B cell (primary cell): ENCODE measurements at regions not wholly inside any gene's neighbourhood (a gene's known extent, or its start where the extent isn't known, plus 50 kb on each side); places are given as distances from the start of the nearest gene placed in this dataset.

Experiments
- ATAC-seq: fragments of 200-7000 bp; cut with Tn5 transposase; one replicate; pipeline ENCODE4 v1.10.0; 2021; ENCODE audit warnings: low read depth, mild to moderate bottlenecking, moderate number of reproducible peaks, moderate library complexity
- CTCF ChIA-PET: fragments of 350-600 bp; sonication (Branson Sonifier 250); formaldehyde crosslinking; loops from one replicate; lab custom pipeline; 2021; ENCODE audit warnings: antibody characterized with exemption, inconsistent platforms; lab: Charles Lee
- POLR2A ChIA-PET: fragments of 350-600 bp; sonication (Branson Sonifier 250); formaldehyde crosslinking; loops from one replicate; lab custom pipeline; 2021; ENCODE audit warnings: antibody characterized with exemption; lab: Charles Lee
- DNase-seq: peaks from one replicate; pipeline ENCODE4 v3.0.0; 2013
- H2AFZ ChIP-seq: 2 replicates; pipeline ENCODE4 v1.6.1; 2012; ENCODE audit warnings: mild to moderate bottlenecking, low read depth, low read length; ENCODE audit not compliant: insufficient read depth, poor library complexity, severe bottlenecking
- H3K27ac ChIP-seq, 2 donors: 1 replicate in 1 of 2; 2 replicates in 1 of 2; pipeline ENCODE4 v1.5.1; 2012 to 2013; ENCODE audit warnings: low read length in 2 of 2, mild to moderate bottlenecking in 2 of 2, moderate library complexity in 1 of 2
- H3K27me3 ChIP-seq, 4 experiments: fragments of 200-600 bp in 1 of 4; sonication (generic) in 1 of 4; replicated peaks in 1 of 4; 1 replicate in 2 of 4; 2 replicates in 2 of 4; pipeline versions ENCODE4 v1.6.1 to v1.7.0; 2013 to 2016; ENCODE audit warnings: low read length in 3 of 4, mild to moderate bottlenecking in 2 of 4, mixed read lengths in 1 of 4, moderate library complexity in 1 of 4; ENCODE audit not compliant: insufficient read depth in 4 of 4, control insufficient read depth in 3 of 4; ENCODE audit errors: control extremely low read depth in 1 of 4
- H3K36me3 ChIP-seq, 2 experiments: replicated peaks in 1 of 2; 1 replicate in 1 of 2; 2 replicates in 1 of 2; pipeline versions ENCODE4 v1.6.1 to v1.7.1; 2013; ENCODE audit warnings: low read length in 1 of 2; ENCODE audit not compliant: insufficient read depth in 2 of 2, control insufficient read depth in 1 of 2; ENCODE audit errors: control extremely low read depth in 1 of 2, extremely low read depth in 1 of 2
- H3K4me1 ChIP-seq, 2 donors: fragments of 200-600 bp in 1 of 2; sonication (generic) in 1 of 2; 1 replicate in 1 of 2; 2 replicates in 1 of 2; pipeline versions ENCODE4 v1.5.1 to v1.6.1; 2013 to 2017; ENCODE audit warnings: low read length in 2 of 2; ENCODE audit not compliant: control insufficient read depth in 2 of 2, insufficient read depth in 2 of 2
- H3K4me2 ChIP-seq: replicated peaks from 2 replicates; pipeline ENCODE3; 2012; ENCODE audit warnings: mild to moderate bottlenecking, low read depth, low read length; ENCODE audit not compliant: poor library complexity, severe bottlenecking
- H3K4me3 ChIP-seq, 5 experiments: fragments of 200-600 bp in 1 of 5; sonication (generic) in 1 of 5; 1 replicate in 3 of 5; 2 replicates in 2 of 5; pipeline versions ENCODE4 v1.5.1 to v1.7.0; 2011 to 2016; ENCODE audit warnings: low read length in 4 of 5, mild to moderate bottlenecking in 4 of 5, low read depth in 2 of 5, control low read depth in 1 of 5, moderate library complexity in 1 of 5; ENCODE audit not compliant: insufficient read depth in 1 of 5; ENCODE audit errors: control extremely low read depth in 1 of 5, extremely low read depth in 1 of 5
- H3K79me2 ChIP-seq: fragments of 200-600 bp; sonication (generic); one replicate; pipeline ENCODE4 v1.6.0; 2016; ENCODE audit warnings: low read length; ENCODE audit not compliant: control insufficient read depth, insufficient read depth
- H3K9ac ChIP-seq: fragments of 200-600 bp; sonication (generic); 2 replicates; pipeline ENCODE4 v1.6.1; 2017; ENCODE audit warnings: mild to moderate bottlenecking, low read length, moderate library complexity
- H3K9me3 ChIP-seq, 3 donors: one replicate each; pipeline versions ENCODE4 v1.6.1 to v1.7.1; 2013; ENCODE audit warnings: low read length in 2 of 3; ENCODE audit not compliant: control insufficient read depth in 2 of 3, insufficient read depth in 1 of 3; ENCODE audit errors: control extremely low read depth in 1 of 3
- H4K20me1 ChIP-seq: 2 replicates; pipeline ENCODE4 v1.6.0; 2012; ENCODE audit warnings: mild to moderate bottlenecking, low read length; ENCODE audit not compliant: insufficient read depth, control insufficient read depth, poor library complexity, severe bottlenecking
- H3K27ac Mint-ChIP-seq: one replicate; pipeline ENCODE4 v1.8.0; 2021; ENCODE audit warnings: mixed read lengths
- H3K27me3 Mint-ChIP-seq: one replicate; pipeline ENCODE4 v1.8.0; 2021; ENCODE audit warnings: mixed read lengths
- H3K4me1 Mint-ChIP-seq: one replicate; pipeline ENCODE4 v1.8.0; 2021; ENCODE audit warnings: mixed read lengths
- H3K4me3 Mint-ChIP-seq: one replicate; pipeline ENCODE4 v1.8.0; 2021; ENCODE audit warnings: mixed read lengths
- H3K9me3 Mint-ChIP-seq: one replicate; pipeline ENCODE4 v1.8.0; 2022; ENCODE audit warnings: mixed read lengths; ENCODE audit not compliant: insufficient read depth
- CTCF ChIP-seq: fragments of 200-600 bp; IDR thresholded peaks from one replicate; pipeline ENCODE4 v1.8.0; 2022; ENCODE audit warnings: antibody characterized with exemption, mild to moderate bottlenecking
- EZH2 ChIP-seq: IDR thresholded peaks from 2 replicates; pipeline ENCODE4 v1.6.1; 2012; ENCODE audit warnings: borderline replicate concordance, low read depth, mild to moderate bottlenecking, moderate library complexity, low read length; ENCODE audit not compliant: insufficient read depth, poor library complexity, severe bottlenecking
- WGBS: methylation state at CpG from one replicate; pipeline ENCODE4 v1.1.5; 2013; ENCODE audit warnings: missing lambda C conversion rate; ENCODE audit not compliant: insufficient coverage; 5-methylcytosine and 5-hydroxymethylcytosine counted together
- intact Hi-C: fragments of 100-400 bp; cut with micrococcal nuclease; formaldehyde crosslinking; loops from one replicate; pipeline ENCODE4 v1.10.0; 2022

GRCh38 chr10:130960531-130960930 lies 351.0 kb downstream of the TCERG1L start:
- H3K79me2 ChIP-seq = no peaks in the 10 kb centered on the region
- H3K36me3 ChIP-seq = no peaks in the 10 kb centered on the region
- H3K27ac ChIP-seq = no peak overlapping the region
- H3K4me1 ChIP-seq = no peaks in the 10 kb centered on the region
- Mint-ChIP-seq H3K4me3 (no peak overlapping the region), H3K9me3 (no peaks in the 10 kb centered on the region), H3K27ac (no peak overlapping the region), H3K4me1 (no peaks in the 10 kb centered on the region), H3K27me3 (no peaks in the 10 kb centered on the region)
- DNase-seq = no peak
- ATAC-seq = no peak
- intact Hi-C loops = no loop called here
- H3K9ac ChIP-seq = no peak overlapping the region
- H2AFZ ChIP-seq = no peak overlapping the region
- H3K4me2 ChIP-seq = no peak overlapping the region
- no peaks in the 10 kb centered on the region for H4K20me1 ChIP-seq
- H3K9me3 ChIP-seq = peaks cover 0 to 25% (median 0%) of the 10 kb centered on the region in 3 donors
- POLR2A ChIA-PET = no interaction called here
- CTCF ChIA-PET = no interaction called here
- no peak for TF ChIP-seq CTCF
- no peak for TF ChIP-seq EZH2
- WGBS = 72% methylated on average over 8 of the region's 8 CpGs
- no peaks in the 10 kb centered on the region for H3K27me3 ChIP-seq
- H3K4me3 ChIP-seq = no peak overlapping the region

- no peaks in the 10 kb centered on the region for H3K9me3 Mint-ChIP-seq
- no peak overlapping the region for H3K4me3 ChIP-seq
- H3K4me2 ChIP-seq = no peak overlapping the region
- no peaks in the 10 kb centered on the region for H3K4me1 ChIP-seq
- TF ChIP-seq EZH2 = no peak
- DNase-seq (no peak), ATAC-seq (no peak)
- H3K27me3 ChIP-seq = no peaks in the 10 kb centered on the region
- ChIA-PET POLR2A (no interaction called here), CTCF (no interaction called here)
- H3K4me1 Mint-ChIP-seq = no peaks in the 10 kb centered on the region
- H3K9me3 ChIP-seq = peaks cover 0 to 30% (median 0%) of the 10 kb centered on the region in 3 donors
- 83% methylated on average over 5 of the region's 5 CpGs for WGBS
- no peak overlapping the region for H3K9ac ChIP-seq
- no peaks in the 10 kb centered on the region for H3K36me3 ChIP-seq
- no peaks in the 10 kb centered on the region for H3K27me3 Mint-ChIP-seq
- no peak overlapping the region for H2AFZ ChIP-seq
- intact Hi-C loops = no loop called here
- H3K79me2 ChIP-seq = no peaks in the 10 kb centered on the region
- no peak overlapping the region for H3K4me3 Mint-ChIP-seq
- no peaks in the 10 kb centered on the region for H4K20me1 ChIP-seq
- no peak overlapping the region for H3K27ac ChIP-seq
- H3K27ac Mint-ChIP-seq = no peak overlapping the region
Measured at GRCh38 chr10:130961506-130962239, 349.8 kb downstream of the TCERG1L start.
